ENCODE measurements at regions not wholly inside any gene's neighbourhood (a gene's known extent, or its start where the extent isn't known, plus 50 kb on each side); places are given as distances from the start of the nearest gene placed in this dataset.

DNA sequence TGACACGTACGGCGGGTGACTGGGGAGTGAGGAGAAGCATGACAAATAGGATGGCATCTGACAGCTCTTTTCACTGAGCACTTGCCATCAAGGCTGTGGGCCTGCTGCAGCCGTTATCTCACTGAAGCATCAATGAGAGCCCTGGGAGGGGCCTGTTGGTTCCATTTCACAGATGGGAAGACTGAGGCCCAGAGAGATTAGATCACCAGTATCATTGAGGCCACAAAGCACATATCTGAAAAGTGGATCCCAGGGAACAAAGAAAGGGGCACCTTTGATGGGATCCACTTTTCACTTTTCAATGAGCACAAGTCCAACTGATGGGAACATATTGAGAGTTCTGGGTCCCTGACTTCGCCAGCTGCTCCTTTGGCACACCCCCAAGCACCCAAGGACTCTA is 144.4 kb upstream of the LHX1 start:
- no peak for TF ChIP-seq CTCF (IDR thresholded peaks at IDR 0.05)
- no peak for TF ChIP-seq POLR2A (IDR thresholded peaks at IDR 0.05)
- TF ChIP-seq EP300 (IDR thresholded peaks at IDR 0.05): no peak

Data from tibial nerve (tissue), 4 donors.